GM21529 (cell line): ENCODE measurements at regions not wholly inside any gene's neighbourhood (a gene's known extent, or its start where the extent isn't known, plus 50 kb on each side); places are given as distances from the start of the nearest gene placed in this dataset.
"Not testable (repeated sequence)": the region's sequence is repeated elsewhere in the genome, so short reads cannot be mapped to it uniquely, and the experiment has no call there.

Experiments
- ATAC-seq: cut with Tn5 transposase; IDR thresholded peaks from one replicate; pipeline ENCODE4 v1.9.1; 2021; ENCODE audit not compliant: unreplicated experiment

DNA sequence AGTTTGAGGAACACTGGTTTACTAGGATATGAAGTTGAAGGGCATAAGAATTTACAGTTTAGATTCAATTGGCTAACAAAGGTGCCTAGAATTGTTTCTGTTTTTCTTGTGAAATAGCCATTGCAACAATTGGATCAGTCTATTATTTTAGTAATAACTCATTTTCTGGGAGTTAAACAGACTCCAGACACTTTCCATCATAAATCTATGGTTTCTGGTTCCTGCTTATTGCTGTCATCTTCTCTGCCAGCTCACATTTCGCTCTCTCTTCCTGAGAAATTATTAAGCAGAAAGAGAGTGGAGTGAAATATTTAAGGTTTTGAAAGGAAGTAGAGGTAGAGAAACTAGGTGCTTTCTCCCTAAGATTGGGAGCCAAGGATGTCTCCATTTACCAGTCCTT lies 165.1 kb upstream of the PRR16 start:
- no peak for ATAC-seq

DNA sequence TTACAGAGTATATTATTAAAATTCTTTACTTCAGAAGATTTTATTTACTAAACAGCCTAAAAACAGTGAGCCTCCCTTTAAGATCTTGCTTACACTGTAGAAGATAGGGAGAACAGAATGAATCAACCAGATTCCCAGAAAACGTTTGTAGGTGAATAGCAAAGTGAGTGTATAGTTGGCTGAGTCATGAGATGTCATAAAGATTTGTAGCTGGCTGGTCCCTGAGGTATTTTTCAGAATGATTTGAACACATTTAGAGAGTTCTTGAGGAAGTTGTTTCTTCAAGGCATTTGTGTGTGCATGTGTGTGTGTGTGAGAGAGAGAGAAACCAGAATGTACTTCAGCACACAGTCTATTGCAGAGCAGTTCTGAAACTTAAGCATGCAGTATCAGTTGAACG lies 159.4 kb upstream of the PRR16 start:
- no peak for ATAC-seq

DNA sequence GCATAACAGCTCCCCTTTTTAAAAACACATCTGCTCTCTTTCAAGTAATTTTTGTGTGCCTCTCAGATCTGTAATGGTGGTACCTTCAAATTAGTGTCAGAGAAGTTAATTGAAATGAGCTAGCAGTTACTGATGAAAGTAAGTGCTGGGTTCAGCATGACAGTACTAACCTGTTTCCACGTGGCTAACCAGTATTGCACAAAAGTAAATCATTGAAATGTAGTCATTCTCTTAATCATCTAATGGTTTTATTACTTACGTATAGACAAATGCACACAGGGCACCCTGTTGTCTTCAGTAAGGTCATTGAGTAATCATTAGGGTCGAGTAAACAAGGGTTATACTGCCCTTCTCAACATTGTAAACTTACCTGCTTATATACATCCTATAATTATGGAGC lies 157.8 kb upstream of the PRR16 start:
- ATAC-seq, result no peak

DNA sequence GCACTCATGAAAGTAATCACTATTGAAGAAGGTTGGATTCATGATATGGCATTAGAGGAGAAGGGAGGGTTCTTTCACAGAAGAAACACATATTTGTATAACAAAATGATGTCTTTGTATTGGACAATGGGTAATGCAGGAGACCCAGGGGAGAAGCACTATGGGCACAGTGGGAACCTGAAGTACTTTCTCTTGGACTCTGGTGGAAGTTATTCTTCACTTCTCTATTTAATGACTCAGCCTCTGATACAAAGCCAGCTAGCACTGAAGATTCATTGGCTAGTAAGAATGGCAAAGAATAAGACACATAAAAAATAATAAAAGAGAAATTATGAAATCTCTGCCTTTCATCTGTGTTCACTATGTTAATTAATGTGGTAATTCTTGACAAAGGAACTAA lies 149.9 kb upstream of the PRR16 start:
- ATAC-seq, result no peak

DNA sequence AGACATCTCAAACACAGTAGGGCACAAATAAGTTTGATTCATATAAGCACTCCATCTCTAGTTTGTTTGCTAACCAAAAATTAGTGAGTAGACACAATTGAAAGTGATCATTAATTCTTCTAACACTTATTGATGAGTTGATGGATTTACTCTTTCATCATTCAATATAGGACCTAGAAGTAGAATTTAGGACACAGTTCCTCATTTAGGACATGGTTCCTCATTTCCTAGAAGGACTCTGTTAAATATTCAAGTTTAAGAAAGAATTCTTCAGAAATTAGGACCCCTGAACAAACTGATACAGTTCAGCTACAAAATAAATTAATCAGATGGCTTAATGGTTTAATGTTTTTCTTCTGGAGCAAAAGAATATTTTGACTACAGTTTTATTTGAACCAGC lies 143.5 kb upstream of the PRR16 start:
- no peak for ATAC-seq

DNA sequence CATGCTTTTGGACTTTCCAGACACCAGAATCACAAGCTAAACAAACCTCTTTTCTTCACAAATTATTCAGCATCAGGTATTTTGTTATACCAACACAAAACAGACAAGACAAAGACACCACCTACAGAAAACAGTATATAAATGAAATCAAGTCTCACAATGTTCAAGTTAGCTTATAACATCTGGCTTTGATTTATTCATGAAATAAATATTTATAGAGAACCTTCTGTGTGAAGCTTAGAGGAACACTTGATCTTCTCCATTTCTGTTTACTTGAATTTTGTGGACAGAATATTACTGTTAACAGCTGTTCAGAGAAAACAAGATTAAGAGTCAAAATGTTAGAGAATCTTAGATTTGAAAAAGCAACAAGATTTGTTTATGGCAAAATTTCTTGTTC lies 137.4 kb upstream of the PRR16 start:
- no peak for ATAC-seq

DNA sequence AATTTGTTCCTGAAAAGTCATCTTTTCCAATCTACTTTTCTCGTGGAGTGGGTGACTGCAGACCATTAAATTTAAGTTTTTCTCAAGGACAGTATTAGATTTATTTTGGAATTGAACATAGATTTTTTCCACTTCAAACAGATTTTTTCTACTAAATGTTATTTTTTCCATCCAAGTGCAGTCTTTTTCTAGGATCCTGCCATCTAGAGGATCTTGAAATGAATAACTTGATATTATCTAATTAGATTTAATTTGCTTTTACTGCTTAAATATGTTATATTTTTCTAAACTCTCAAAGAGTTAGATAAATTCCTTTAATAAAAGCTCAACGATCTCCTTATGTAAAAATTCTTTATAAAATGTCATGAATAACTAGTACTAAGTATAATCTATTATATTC lies 136.9 kb upstream of the PRR16 start:
- ATAC-seq, result no peak

DNA sequence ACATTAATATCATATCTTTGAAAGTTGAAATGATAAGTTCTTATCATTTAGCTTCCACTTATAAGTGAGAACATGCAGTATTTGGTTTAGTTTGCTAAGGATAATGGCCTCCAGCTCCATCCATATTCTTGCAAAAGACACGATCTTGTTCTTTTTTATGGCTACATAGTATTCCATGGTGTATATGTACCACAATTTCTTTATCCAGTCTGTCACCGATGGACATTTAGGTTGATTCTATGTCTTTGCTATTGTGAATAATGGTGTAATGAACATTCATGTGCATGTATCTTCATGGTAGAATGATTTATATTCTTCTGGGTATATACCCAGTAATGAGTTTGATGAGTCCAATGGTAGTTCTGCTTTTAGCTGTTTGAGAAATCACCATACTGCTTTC lies 135.0 kb upstream of the PRR16 start:
- ATAC-seq, result no peak

DNA sequence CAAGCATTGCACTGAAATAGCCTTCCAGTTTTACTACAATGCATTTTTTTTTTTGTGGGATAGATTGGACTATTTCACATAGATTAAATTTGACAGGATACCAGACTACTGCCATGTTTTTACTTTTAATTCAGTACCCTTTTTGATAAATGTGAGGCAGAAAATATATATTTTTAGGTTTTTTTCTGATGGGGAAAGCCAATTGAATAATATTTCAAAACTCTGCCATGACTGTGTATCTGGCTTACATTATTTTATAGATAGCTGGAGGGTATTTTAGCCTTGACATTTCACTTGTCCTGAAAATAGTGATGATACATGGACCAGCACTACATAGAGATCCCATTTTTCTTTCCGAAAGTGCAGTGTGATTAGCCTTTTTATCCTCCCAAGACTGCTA lies 133.5 kb upstream of the PRR16 start:
- no peak for ATAC-seq

DNA sequence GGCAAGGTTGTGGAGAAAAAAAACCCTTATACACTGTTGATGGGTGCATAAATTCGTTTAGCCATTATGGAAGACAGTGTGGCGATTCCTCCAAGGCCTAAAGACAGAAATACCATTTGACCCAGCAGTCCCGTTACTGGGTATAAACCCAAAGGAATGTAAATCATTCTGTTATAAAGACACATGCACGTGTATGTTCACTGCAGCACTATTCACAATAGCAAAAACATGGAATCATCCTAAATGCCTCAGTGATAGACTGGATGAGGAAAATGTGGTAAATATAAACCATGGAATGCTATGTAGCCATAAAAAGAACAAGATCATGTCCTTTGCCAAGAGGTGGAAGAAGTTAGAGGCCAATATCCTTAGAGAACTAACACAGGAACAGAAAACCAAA lies 119.9 kb upstream of the PRR16 start:
- ATAC-seq, result no peak

DNA sequence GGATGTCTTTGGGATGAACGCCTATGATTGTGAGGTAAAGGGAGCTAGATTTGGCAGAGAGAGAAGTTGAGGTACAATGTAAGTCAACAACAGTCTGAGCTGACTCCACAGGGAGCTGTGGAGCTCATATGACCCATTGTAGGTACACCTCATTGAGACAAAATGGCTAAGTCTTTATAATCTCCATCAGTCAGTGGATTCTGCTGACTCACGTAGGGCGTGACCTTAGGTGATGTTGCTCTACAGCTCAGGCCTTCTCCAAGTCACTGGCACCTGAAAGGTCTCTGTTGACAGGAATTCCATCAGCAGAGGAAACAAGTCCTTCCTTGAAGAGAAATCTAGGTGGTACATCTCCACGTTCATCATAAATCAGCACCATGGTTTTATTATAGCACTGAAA lies 118.2 kb upstream of the PRR16 start:
- no peak for ATAC-seq

DNA sequence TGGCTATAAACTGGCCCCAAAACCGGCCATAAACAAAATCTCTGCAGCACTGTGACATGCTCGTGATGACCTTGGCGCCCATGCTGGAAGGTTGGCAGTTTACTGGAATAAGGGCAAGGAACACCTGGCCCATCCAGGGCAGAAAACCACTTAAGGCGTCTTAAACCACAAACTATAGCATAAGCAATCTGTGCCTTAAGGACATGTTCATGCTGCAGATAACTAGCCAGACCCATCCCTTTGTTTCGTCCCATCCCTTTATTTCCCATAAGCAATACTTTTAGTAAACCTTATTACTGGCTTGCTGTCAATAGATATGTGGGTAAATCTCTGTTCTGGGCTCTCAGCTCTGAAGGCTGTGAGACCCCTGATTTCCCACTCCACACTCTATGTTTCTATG lies 113.0 kb upstream of the PRR16 start:
- not testable (repeated sequence) for ATAC-seq

DNA sequence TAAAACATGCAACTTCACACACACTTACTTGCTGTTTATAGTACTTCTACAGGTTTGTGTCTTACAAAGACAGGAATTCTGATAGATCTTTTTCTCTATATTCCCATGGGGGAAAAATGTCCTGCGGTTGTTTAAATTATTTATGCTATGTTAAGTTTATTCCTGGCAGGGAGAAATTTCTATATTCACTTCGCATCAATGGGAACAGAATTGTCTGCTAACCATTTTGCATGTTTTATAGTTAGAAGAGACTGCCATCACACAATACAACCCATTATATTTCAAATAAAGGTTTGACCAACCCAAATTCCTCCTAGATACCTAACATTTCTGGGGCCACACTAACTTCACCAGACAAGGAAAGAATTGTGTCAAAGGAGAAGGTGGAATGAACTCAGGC lies 110.0 kb upstream of the PRR16 start:
- ATAC-seq, result no peak

DNA sequence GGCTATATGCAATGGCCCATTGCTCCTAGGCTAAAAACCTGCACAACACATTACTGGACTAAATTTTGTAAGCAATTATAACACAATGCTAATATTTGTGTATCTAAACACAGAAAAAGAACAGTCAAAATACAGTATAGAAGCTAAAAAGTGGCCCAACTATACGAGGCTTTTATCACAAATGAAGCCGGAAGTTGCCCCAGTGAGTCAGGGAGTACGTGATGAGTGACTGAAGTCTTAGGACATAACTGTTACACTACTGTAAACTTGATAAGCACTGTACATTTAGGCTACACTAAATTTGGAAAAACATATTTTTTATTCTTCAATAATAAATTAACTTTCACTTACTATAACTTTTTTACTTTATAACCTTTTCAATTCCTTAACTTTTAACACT lies 105.2 kb upstream of the PRR16 start:
- ATAC-seq, result no peak

DNA sequence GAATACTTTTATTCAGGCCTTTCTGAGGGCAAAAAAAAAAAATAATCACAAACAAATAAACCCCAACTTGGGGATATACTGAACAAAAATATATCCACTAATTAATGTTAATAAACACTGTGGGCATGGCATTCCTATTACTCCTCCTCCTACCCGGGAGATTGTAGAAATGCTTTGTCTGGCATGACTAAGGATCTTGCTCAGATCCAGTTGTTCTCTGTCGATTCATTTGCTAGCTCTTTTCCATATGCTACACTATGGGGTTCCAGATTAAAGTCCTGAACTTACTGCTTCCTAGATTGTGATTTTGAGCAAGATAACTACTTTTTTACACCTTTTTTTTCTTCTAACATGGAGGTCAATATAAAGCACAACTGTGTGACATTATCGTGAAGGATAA lies 102.2 kb upstream of the PRR16 start:
- no peak for ATAC-seq

DNA sequence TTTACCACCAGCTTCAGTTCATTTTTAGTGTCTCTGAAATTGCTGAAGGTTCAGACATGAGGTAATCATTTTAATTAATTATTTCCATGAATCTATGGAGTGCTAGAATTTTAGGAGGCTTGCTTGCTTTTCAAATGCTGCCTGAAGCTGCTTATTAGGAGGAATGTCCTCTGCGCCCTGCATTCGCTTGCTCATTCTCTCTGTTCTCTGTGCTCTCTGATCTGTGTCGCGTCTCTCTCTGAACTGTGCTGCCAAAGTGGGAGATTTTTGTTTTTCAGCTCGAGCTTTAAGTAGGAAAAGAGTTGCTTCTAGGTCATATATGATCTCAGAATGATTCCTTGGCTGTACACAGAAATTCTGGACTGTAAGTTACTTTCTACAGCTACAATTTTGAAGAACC lies 101.7 kb upstream of the PRR16 start:
- ATAC-seq, result no peak

DNA sequence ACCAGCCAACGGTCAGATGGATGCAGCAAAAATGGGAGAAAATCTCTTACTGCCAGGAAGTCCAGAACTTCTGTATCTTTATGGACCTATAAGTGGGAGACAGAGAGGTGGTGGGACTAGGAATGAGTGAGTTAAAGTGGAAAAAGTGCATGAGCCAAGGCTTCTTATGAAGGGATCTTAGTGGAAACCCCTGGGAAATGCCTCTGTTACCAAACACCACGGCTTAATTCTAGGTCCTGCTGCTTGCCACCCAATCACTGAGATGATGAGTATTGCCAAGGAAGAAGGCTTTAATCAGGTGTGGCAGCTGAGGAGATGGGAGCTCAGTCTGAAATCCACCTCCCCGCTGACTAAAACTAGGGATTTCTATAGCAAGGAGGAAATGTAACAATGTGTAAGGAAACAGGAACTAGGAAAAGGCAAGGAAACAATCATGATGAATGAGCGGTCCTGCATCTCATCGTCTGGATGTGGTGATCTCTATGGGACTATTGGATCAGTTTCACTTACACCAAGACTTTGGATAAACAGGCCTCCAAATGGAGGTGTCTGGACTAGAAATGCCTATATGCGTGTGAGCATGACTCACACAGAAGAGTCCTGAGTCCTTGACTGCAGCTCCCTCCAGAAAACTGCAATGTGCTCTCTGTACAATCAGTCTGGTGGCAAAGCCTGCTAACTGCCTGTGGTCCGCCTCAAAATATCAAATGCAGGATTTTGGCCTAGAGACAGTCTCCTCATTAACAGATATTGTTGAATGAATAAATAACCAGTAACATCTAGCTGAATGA lies 98.2 kb upstream of the PRR16 start:
- no peak for ATAC-seq

DNA sequence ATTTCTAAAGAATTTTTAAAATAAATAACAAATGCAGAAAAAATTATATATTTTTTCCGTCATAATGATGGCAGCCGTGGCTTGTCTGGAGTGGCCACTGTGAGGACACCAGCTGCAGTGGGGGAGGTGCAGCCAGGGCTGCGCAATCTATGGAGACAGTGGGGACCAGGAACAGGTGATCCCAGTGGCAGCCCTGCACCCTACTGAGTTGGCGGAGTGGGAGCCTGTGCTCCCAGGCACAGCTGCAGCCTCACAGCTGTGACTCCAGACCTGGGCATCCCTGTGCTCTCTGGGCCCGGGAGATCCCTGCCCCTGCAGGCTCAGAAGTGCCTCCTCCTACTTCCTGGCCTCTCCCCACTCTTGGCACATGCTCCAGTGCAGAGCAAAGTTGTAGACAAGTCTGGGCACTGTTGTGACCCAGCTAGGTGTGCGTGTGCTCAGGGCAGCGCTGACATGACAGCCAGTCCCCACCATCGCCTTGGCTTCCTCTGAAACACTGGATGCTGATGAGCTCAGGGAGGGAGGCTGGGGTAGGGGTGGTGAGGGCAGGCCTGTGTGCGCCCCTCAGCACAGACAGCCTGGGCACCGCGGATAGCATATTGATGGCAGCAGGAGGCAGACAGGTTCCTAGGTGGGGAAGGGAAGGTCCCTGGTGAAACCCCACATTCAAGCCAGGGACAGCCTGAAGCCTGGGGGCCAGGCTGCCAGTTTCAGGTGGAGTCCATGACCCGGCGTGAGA lies 96.0 kb upstream of the PRR16 start:
- ATAC-seq, result no peak

DNA sequence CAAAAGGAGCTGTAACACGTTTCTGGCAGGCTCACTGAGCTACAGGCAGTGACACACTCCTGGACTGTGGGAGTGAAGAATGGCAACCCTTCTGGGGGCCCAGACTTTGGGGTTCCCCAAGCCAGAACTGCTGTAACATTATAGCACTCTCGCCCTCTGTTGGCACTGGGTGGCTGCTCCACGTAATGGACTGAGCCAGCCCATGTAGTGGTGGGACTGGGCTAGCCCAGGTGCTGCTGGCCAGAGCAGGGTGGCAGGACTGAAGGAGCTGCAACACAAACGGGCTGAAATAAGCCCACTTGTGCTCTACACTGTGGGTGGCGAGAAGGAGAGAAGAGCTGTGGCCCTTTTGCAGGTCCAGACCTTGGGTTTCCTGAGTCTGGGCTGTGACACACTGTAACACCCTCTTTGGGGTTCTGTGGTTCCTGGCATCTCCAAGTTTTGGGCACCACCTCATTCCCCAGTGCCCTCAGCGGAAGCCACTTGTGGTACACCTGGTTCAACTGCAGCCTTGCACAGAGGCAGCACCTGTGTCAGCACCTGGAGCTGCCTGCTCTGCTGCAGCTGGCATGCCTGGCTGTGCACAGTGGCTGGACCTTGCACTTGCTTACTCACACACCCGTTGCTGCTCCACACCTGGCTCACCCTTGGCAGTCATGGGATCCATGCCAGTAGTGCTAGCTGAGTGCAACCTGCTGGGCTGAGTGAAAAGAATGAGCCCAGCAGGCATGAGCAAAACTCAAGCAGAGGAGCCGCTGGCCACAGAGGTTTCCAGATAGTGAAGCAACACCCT lies 95.0 kb upstream of the PRR16 start:
- ATAC-seq, result no peak

DNA sequence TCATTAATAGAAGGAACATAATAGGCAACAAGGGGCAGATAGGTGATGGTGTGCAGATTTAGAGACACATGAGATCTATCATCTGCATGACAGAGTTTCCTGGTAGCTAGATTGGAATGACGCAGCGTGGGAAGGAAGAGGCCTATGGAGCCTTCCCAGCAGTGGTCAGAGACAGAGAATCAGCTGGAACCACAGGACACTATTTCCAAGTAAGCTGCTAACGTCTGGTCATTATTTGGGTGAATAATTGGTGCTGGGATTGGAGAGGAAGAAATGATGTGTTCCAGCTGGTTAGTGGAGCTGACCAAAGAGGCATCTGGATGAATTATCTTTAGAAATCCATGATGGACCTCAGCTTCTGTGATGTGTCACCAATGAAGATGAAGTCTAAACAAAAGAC lies 91.2 kb upstream of the PRR16 start:
- no peak for ATAC-seq

DNA sequence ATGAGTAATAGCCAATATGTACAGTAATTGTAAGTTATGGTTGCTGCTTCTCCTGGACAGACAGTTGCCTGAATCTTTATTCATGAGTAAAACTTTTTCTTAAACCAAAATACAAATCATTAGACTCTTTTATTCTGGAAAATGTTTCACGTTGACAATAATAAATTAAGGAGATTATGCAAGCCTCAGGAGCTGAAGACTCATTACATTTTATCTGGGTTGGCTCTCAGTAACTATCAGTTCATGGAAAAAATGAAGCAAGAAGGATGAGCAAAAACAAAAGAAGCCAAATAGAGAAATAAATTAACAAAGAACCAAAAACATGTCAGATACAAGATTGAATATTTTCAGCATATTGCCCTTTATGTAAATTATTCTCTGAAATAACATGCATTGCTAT lies 88.9 kb upstream of the PRR16 start:
- no peak for ATAC-seq

DNA sequence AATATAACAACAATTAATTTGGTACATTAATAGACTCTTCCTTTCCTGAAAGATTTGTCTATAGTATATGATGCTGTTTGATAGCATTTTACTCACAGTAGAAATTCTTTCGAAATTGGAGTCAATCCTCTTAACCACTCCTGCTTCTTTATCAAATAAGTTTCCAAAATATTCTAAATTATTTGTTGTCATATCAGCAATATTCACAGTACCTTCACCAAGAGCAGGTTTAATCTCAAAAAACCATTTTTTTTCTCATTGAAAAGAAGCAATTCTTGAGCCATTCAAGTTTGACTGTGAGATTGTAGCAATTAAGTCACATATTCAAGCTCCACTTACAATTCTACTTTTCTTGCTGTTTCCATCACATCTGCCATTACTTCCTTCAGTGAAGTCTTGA lies 83.5 kb upstream of the PRR16 start:
- ATAC-seq, result no peak
